ENCODE measurements at regions not wholly inside any gene's neighbourhood (a gene's known extent, or its start where the extent isn't known, plus 50 kb on each side); places are given as distances from the start of the nearest gene placed in this dataset.

DNA sequence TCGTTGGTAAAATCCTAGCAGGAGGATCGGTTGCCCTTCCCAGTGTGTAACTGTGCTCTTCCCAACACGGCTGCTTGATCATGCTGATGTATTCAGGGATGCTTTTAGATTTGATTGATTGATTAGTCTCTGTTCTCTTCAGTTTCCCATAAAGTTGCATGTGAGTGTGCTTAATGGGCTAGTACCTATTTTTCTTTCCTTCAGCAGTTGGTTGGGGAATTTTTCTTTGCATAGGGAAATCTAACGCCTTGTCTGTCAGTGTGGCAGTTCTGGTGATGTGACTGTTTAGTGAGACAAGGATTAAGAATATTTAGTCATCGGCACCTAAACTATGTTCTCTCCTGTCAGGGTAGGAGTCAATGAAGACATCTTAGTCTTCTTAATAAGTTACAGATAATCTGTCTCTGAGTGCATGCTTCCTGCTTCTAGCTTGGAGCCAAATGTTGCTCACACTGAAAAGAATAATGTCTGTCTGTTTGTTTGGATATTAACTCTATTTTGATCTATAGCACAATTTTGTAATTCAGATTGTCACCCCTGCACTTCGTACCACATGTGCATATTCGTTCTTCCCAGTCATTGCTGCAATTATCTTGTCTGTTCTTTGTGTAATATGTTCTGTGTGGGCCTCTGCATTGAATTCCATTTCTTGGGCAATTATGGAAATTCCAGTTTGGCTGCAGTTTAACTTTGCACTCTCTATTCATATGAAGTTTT is 169.9 kb downstream of the EDN1 start:
- no peak overlapping the region for H3K4me2 ChIP-seq (ENCODE audit: low read length)
- Mint-ChIP-seq H3K27ac (ENCODE audit: unreplicated experiment) (no peak overlapping the region), H3K4me1 (ENCODE audit: low read depth, unreplicated experiment) (peaks cover 3% of the 10 kb centered on the region), H3K4me3 (ENCODE audit: unreplicated experiment) (no peak overlapping the region), H3K9me3 (ENCODE audit: unreplicated experiment) (peaks cover 2% of the 10 kb centered on the region), H3K36me3 (ENCODE audit: low read depth, unreplicated experiment) (peaks cover 2% of the 10 kb centered on the region), H3K27me3 (ENCODE audit: low read depth, unreplicated experiment) (peaks cover 13% of the 10 kb centered on the region)
- H3K36me3 ChIP-seq (ENCODE audit: insufficient read depth, low read length), result no peaks in the 10 kb centered on the region
- H3K4me1 ChIP-seq (ENCODE audit: insufficient read depth, low read length), result no peaks in the 10 kb centered on the region
- no peak overlapping the region for H2AFZ ChIP-seq (ENCODE audit: low read depth, low read length)
- no peak for TF ChIP-seq EZH2 (IDR thresholded peaks at IDR 0.05; ENCODE audit: insufficient read depth, low read length)
- TF ChIP-seq, protein P1, sequence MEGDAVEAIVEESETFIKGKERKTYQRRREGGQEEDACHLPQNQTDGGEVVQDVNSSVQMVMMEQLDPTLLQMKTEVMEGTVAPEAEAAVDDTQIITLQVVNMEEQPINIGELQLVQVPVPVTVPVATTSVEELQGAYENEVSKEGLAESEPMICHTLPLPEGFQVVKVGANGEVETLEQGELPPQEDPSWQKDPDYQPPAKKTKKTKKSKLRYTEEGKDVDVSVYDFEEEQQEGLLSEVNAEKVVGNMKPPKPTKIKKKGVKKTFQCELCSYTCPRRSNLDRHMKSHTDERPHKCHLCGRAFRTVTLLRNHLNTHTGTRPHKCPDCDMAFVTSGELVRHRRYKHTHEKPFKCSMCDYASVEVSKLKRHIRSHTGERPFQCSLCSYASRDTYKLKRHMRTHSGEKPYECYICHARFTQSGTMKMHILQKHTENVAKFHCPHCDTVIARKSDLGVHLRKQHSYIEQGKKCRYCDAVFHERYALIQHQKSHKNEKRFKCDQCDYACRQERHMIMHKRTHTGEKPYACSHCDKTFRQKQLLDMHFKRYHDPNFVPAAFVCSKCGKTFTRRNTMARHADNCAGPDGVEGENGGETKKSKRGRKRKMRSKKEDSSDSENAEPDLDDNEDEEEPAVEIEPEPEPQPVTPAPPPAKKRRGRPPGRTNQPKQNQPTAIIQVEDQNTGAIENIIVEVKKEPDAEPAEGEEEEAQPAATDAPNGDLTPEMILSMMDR (IDR thresholded peaks at IDR 0.05; ENCODE audit: insufficient read depth, low read depth, low read length), result no peak
- DNase-seq (ENCODE audit: low read depth) (no peak), FAIRE-seq (no peak)
- H4K20me1 ChIP-seq (ENCODE audit: insufficient read depth, low read length), result no peaks in the 10 kb centered on the region
- H3K27ac ChIP-seq (ENCODE audit: low read depth, low read length), result no peak overlapping the region
- peaks cover 2% of the 10 kb centered on the region for H3K27me3 ChIP-seq (ENCODE audit: insufficient read depth, low read length)
- H3K9me3 ChIP-seq (ENCODE audit: insufficient read depth, low read depth, low read length), result no peaks in the 10 kb centered on the region
- no peak overlapping the region for H3K9ac ChIP-seq (ENCODE audit: low read length)
- H3K79me2 ChIP-seq (ENCODE audit: insufficient read depth, low read length), result no peaks in the 10 kb centered on the region
- no peak overlapping the region for H3K4me3 ChIP-seq (ENCODE audit: insufficient read depth, low read depth, low read length)

DNA sequence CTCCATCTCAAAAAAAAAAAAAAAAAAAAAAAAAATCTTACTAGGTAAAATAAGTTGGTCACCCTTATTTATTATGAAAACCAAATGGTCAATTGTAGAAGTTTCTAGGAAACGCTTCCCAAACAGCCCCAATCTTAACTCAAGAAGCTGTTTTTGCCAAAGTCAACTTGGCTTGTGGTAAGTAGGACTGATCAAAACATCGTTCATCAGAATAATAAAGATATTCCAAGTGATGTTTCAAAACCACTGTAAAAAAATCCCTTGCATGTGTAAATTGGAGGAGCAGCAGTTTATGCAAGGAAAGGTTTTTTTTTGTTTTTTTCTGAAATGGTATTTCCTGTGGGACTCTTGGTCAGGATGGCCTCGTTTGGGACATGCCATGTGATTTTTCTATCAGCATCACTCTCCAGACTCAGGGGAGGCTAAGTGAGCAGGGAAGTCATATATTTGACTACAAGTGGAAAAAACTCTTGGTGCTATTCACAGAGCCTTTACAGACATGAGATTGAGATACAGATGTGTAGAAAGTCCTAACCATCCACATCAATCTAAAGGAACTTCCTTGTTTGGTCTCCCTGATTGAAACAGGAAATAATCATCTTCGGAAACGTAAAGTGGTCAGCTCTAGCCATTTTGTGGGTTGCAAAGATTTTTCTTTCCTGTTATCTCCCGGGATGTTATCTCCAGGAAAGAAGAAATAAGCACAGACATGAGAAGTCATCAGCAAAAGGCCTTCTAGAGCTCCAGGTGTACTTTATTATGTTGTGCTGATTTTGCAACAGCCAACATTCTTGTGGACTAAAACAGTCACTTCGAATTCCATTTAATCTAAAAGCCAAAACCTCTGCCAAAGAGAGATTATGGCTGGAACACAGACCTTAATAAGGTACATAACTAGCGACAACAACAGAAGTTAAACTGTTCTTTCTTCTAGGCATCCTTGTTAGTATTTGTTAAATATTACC is 177.8 kb downstream of the EDN1 start:
- no peak overlapping the region for H3K27ac Mint-ChIP-seq (ENCODE audit: unreplicated experiment)
- Histone ChIP-seq H3K4me2 (ENCODE audit: low read length) (no peak overlapping the region), H3K79me2 (ENCODE audit: insufficient read depth, low read length) (no peaks in the 10 kb centered on the region), H3K36me3 (ENCODE audit: insufficient read depth, low read length) (no peaks in the 10 kb centered on the region), H3K27me3 (ENCODE audit: insufficient read depth, low read length) (no peaks in the 10 kb centered on the region), H3K27ac (ENCODE audit: low read depth, low read length) (no peak overlapping the region), H3K4me3 (ENCODE audit: insufficient read depth, low read depth, low read length) (no peak overlapping the region), H3K9me3 (ENCODE audit: insufficient read depth, low read depth, low read length) (no peaks in the 10 kb centered on the region), H3K4me1 (ENCODE audit: insufficient read depth, low read length) (peaks cover 6% of the 10 kb centered on the region), H4K20me1 (ENCODE audit: insufficient read depth, low read length) (no peaks in the 10 kb centered on the region), H2AFZ (ENCODE audit: low read depth, low read length) (no peak overlapping the region), H3K9ac (ENCODE audit: low read length) (no peak overlapping the region)
- H3K36me3 Mint-ChIP-seq (ENCODE audit: low read depth, unreplicated experiment), result peaks cover 2% of the 10 kb centered on the region
- no peak overlapping the region for H3K4me3 Mint-ChIP-seq (ENCODE audit: unreplicated experiment)
- FAIRE-seq (peak; percentile 58), DNase-seq (ENCODE audit: low read depth) (peak; percentile 85)
- TF ChIP-seq, protein P1 (IDR thresholded peaks at IDR 0.05; ENCODE audit: insufficient read depth, low read depth, low read length), result no peak
- no peak for TF ChIP-seq EZH2 (IDR thresholded peaks at IDR 0.05; ENCODE audit: insufficient read depth, low read length)
- H3K9me3 Mint-ChIP-seq (ENCODE audit: unreplicated experiment), result peaks cover 2% of the 10 kb centered on the region
- no peaks in the 10 kb centered on the region for H3K27me3 Mint-ChIP-seq (ENCODE audit: low read depth, unreplicated experiment)
- H3K4me1 Mint-ChIP-seq (ENCODE audit: low read depth, unreplicated experiment), result peaks cover 10% of the 10 kb centered on the region

Data from astrocyte (in vitro differentiated cells and primary cell).